Astrocyte of the spinal cord (primary cell): ENCODE measurements at regions not wholly inside any gene's neighbourhood (a gene's known extent, or its start where the extent isn't known, plus 50 kb on each side); places are given as distances from the start of the nearest gene placed in this dataset.

Experiments used
- DNase-seq: peaks from one replicate; pipeline ENCODE4 v3.0.0; 2011; ENCODE audit warnings: low read depth, low spot score
- H3K4me3 ChIP-seq: 2 replicates; pipeline ENCODE4 v1.5.1; 2011; ENCODE audit warnings: low read depth, mild to moderate bottlenecking, low read length, moderate library complexity
- CTCF ChIP-seq: IDR thresholded peaks from 2 replicates; pipeline ENCODE4 v1.5.1; 2012; ENCODE audit warnings: low read depth, mild to moderate bottlenecking, low read length, inconsistent platforms
- in situ Hi-C: cut with HindIII; loops from 2 replicates; pipeline ENCODE4 v1.10.0; 2017; ENCODE audit warnings: low sequenced_read_pairs

DNA sequence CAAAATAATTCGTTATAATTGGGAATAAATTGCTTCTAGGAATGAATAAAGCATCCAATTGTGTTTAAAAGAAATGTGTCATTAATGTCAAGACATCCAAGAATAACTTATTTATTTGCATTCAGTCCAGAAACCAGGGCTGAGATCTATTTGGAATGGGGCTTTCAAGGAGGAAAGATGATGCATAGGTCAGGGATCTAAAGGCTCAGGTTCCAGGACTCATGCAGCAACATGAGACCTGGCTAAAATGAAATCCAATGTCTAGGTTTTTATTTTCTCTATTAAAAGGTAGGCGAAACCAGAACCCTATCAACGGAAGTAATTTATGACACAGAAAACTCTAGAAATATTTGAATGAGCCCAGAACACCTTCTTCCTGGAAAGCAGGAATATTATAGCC is 376.8 kb downstream of the SEC16B start:
- in situ Hi-C loops, result no loop called here
- no peak for TF ChIP-seq CTCF
- no peak for DNase-seq
- H3K4me3 ChIP-seq, result no peak overlapping the region

DNA sequence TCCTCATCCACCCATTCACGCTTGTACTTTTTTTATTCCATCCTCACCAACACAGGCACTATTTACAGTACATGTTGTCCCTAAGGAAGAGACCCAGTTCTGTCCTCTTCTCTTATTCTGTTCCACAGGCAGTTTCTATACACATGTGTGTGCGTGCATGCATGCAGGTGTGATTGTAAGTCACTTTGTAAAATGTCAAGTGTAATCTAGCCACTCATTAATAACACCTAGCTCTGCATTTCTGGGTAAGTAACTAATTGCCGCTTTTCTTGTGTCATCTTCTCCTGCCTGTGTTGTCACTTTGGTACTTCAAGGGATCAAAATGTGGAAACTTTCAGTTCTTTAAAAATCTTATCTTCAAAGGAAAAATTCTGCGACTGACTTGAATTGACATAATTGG is 377.2 kb downstream of the SEC16B start:
- in situ Hi-C loops, result no loop called here

DNA sequence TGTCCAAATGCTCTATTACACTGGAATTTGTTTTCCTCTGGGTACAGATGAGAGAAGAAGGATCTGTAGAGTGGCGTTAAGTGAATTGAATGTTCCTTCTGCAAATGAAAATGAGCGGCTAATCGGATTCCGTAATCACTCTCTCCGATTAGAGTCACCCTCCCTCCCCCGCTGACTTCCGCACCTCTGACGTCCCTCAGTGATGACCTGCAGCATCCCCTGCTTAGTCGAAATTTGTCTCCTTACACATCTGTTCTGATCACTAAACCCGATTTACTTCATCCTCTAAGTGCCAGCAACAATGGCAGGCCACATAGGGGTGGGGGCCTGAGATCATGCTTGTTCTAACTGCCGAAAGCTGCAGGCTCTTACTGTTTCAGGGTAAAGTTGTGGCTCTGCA is 378.7 kb downstream of the SEC16B start:
- in situ Hi-C loops, result no loop called here
- H3K4me3 ChIP-seq, result no peak overlapping the region
- TF ChIP-seq CTCF, result no peak
- DNase-seq, result no peak

More for the DNA sequence above, 377.2 kb downstream of the SEC16B start:
- no peak for DNase-seq
- no peak overlapping the region for H3K4me3 ChIP-seq
- no peak for TF ChIP-seq CTCF

DNA sequence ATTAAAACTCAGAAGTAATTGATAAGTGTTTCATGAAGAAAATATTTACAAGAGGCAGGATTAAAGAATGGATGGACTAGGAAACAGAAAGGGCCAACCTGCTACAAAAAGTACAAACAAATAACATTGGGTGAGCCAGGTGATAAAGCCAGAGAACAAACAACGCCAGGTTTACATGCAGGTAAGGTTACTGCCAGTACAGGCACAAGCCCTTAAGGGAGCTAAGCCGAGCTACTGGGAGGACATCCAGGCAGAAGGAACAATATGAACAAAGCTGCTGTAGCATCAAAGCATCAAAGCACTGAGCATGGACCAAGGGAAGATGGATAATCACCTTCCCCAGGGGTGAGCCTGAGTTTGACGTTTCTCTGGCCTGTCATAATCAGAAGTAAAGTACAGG is 380.7 kb downstream of the SEC16B start:
- in situ Hi-C loops, result no loop called here
- DNase-seq, result no peak
- no peak overlapping the region for H3K4me3 ChIP-seq
- no peak for TF ChIP-seq CTCF

DNA sequence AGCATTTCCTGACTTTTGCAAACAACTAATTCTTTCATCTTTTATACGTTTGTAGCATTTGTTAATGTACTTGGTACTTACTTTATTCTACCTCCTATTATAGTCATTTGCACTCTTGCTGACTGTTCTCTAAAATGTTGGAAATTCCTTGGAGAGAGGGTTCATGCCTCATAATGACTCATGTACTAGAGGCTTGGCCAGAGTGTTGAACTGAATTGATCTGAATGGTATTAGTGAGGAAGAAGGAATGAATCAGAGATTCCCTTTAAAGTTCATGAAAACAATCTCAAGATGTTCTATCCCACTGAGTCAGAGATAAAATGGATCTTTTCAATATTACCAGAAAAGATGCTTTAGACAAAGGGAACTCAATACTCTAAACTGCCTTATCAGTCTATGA is 383.4 kb downstream of the SEC16B start:
- in situ Hi-C loops, result no loop called here
- DNase-seq, result peak; percentile 88
- no peak for TF ChIP-seq CTCF
- no peak overlapping the region for H3K4me3 ChIP-seq

- no peak overlapping the region for H3K4me3 ChIP-seq
Measured at GRCh38 chr1:177585302-177586220, 384.3 kb downstream of the SEC16B start.

More at GRCh38 chr1:177585302-177586220, 384.3 kb downstream of the SEC16B start:
- in situ Hi-C loops, result no loop called here
- DNase-seq, result peak; percentile 5
- no peak for TF ChIP-seq CTCF
